Erythroblast (primary cell): ENCODE measurements at regions not wholly inside any gene's neighbourhood (a gene's known extent, or its start where the extent isn't known, plus 50 kb on each side); places are given as distances from the start of the nearest gene placed in this dataset.

Experiments
- GATA1 ChIP-seq: IDR thresholded peaks from 2 replicates; pipeline ENCODE4 v1.6.1; 2011; ENCODE audit warnings: low read depth, mild to moderate bottlenecking, control low read depth, low read length, moderate library complexity
- POLR2A ChIP-seq: IDR thresholded peaks from 2 replicates; pipeline ENCODE4 v1.6.1; 2011; ENCODE audit warnings: mild to moderate bottlenecking, low read length

DNA sequence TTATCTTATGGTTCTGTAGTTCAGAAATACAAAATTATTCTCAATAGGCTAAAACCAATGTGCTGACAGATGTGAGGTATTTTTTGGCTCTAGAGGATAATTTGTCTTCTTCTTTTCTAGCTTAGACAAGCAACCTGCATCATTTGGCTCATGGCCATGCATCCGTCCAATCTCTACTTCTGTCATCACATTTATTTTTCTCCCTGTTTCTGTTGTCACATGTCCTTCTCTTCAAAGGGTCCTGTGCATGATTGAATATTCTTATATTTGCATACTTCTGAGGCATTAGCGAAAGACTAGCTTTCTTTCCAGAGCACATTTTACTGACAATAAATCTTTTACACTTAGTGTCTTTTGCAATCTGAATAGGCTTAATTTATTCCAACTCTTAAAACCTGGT is 564.7 kb downstream of the CDH10 start:
- TF ChIP-seq POLR2A = no peak
- no peak for TF ChIP-seq GATA1
